Adrenal gland (tissue), 5 donors: ENCODE measurements at regions not wholly inside any gene's neighbourhood (a gene's known extent, or its start where the extent isn't known, plus 50 kb on each side); places are given as distances from the start of the nearest gene placed in this dataset.

ENCODE experiments used
- POLR2A ChIP-seq, 2 donors: fragments of 450-650 bp; IDR thresholded peaks; one replicate each; pipeline ENCODE4 v1.6.1; 2017; ENCODE audit warnings: antibody characterized with exemption in 2 of 2, mild to moderate bottlenecking in 2 of 2, moderate library complexity in 1 of 2
- TF ChIP-seq, protein P1 (sequence below), 6 experiments: fragments of 450-650 bp in 4 of 6; fragments of 200-600 bp in 2 of 6; sonication (generic) in 1 of 6; IDR thresholded peaks; 1 replicate in 5 of 6; 2 replicates in 1 of 6; pipeline versions ENCODE4 v1.5.1 to v1.8.0; 2016 to 2021; ENCODE audit warnings: antibody characterized with exemption in 6 of 6, mild to moderate bottlenecking in 2 of 6, moderate library complexity in 1 of 6
- donor health status: DM: no; HTN: no; CAD: no.

DNA sequence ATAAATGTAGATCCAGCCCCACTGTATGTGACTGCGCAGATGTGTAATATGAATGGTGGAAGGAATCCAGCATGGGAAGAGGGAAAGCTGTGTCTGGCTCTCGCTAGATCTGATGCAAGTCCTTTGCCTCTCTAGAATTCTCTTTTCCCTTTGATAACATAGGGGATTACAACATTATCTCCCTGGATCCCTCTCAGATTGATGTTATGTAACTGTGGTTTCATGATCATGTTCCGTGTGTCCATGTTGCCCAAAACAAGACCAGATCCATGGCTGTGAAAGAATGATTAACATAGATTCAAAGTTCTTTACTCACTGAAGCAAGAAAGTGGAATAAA is 184.0 kb upstream of the UBL3 start:
- TF ChIP-seq, protein P1, sequence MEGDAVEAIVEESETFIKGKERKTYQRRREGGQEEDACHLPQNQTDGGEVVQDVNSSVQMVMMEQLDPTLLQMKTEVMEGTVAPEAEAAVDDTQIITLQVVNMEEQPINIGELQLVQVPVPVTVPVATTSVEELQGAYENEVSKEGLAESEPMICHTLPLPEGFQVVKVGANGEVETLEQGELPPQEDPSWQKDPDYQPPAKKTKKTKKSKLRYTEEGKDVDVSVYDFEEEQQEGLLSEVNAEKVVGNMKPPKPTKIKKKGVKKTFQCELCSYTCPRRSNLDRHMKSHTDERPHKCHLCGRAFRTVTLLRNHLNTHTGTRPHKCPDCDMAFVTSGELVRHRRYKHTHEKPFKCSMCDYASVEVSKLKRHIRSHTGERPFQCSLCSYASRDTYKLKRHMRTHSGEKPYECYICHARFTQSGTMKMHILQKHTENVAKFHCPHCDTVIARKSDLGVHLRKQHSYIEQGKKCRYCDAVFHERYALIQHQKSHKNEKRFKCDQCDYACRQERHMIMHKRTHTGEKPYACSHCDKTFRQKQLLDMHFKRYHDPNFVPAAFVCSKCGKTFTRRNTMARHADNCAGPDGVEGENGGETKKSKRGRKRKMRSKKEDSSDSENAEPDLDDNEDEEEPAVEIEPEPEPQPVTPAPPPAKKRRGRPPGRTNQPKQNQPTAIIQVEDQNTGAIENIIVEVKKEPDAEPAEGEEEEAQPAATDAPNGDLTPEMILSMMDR (IDR thresholded peaks at IDR 0.05): no peak
- TF ChIP-seq POLR2A (IDR thresholded peaks at IDR 0.05): no peak
